ENCODE measurements at regions not wholly inside any gene's neighbourhood (a gene's known extent, or its start where the extent isn't known, plus 50 kb on each side); places are given as distances from the start of the nearest gene placed in this dataset.
A peak's percentile ranks its signal among the peaks of the same experiment; 100 is the strongest.

- no peaks in the 10 kb centered on the region for H3K9me3 ChIP-seq
- no peaks in the 10 kb centered on the region for H3K36me3 ChIP-seq
- DNase-seq, result no peak
- no peaks in the 10 kb centered on the region for H3K27me3 ChIP-seq
- no peak overlapping the region for H3K4me3 ChIP-seq
Observed at GRCh38 chr18:77857678-77858655, 608.3 kb downstream of the GALR1 start.

GRCh38 chr18:77859634-77860033 is 610.0 kb downstream of the GALR1 start:
- no peaks in the 10 kb centered on the region for H3K9me3 ChIP-seq
- H3K36me3 ChIP-seq, result no peaks in the 10 kb centered on the region
- no peaks in the 10 kb centered on the region for H3K27me3 ChIP-seq
- no peak overlapping the region for H3K4me3 ChIP-seq
- DNase-seq, result no peak

GRCh38 chr18:77862066-77862757 is 612.6 kb downstream of the GALR1 start:
- no peak overlapping the region for H3K4me3 ChIP-seq
- no peaks in the 10 kb centered on the region for H3K27me3 ChIP-seq
- no peaks in the 10 kb centered on the region for H3K9me3 ChIP-seq
- DNase-seq, result no peak
- no peaks in the 10 kb centered on the region for H3K36me3 ChIP-seq

- Histone ChIP-seq H3K27me3 (no peaks in the 10 kb centered on the region), H3K4me3 (no peak overlapping the region), H3K36me3 (no peaks in the 10 kb centered on the region), H3K9me3 (no peaks in the 10 kb centered on the region)
- no peak for DNase-seq
Observed at GRCh38 chr18:77865853-77866252, 616.2 kb downstream of the GALR1 start.

- no peaks in the 10 kb centered on the region for H3K9me3 ChIP-seq
- H3K27me3 ChIP-seq, result no peaks in the 10 kb centered on the region
- DNase-seq, result no peak
- no peaks in the 10 kb centered on the region for H3K36me3 ChIP-seq
- H3K4me3 ChIP-seq, result no peak overlapping the region
Observed at GRCh38 chr18:77866351-77866750, 616.7 kb downstream of the GALR1 start.

- H3K4me3 ChIP-seq, result no peak overlapping the region
- no peaks in the 10 kb centered on the region for H3K9me3 ChIP-seq
- H3K27me3 ChIP-seq, result no peaks in the 10 kb centered on the region
- no peak for DNase-seq
- no peaks in the 10 kb centered on the region for H3K36me3 ChIP-seq
Observed at GRCh38 chr18:77870199-77870598, 620.6 kb downstream of the GALR1 start.

- Histone ChIP-seq H3K36me3 (no peaks in the 10 kb centered on the region), H3K9me3 (no peaks in the 10 kb centered on the region), H3K4me3 (no peak overlapping the region), H3K27me3 (no peaks in the 10 kb centered on the region)
- DNase-seq, result no peak
Observed at GRCh38 chr18:77870894-77871293, 621.2 kb downstream of the GALR1 start.

GRCh38 chr18:77872166-77872565 is 622.5 kb downstream of the GALR1 start:
- Histone ChIP-seq H3K27me3 (no peaks in the 10 kb centered on the region), H3K9me3 (no peaks in the 10 kb centered on the region), H3K4me3 (no peak overlapping the region), H3K36me3 (no peaks in the 10 kb centered on the region)
- no peak for DNase-seq

GRCh38 chr18:77876319-77876865 is 626.7 kb downstream of the GALR1 start:
- H3K9me3 ChIP-seq, result no peaks in the 10 kb centered on the region
- no peaks in the 10 kb centered on the region for H3K27me3 ChIP-seq
- H3K4me3 ChIP-seq, result no peak overlapping the region
- no peaks in the 10 kb centered on the region for H3K36me3 ChIP-seq
- DNase-seq, result no peak

- Histone ChIP-seq H3K36me3 (no peaks in the 10 kb centered on the region), H3K27me3 (peaks cover 2% of the 10 kb centered on the region; the same call in 1 of the 2 replicates), H3K4me3 (no peak overlapping the region), H3K9me3 (no peaks in the 10 kb centered on the region)
- DNase-seq, result no peak
Observed at GRCh38 chr18:77879829-77880228, 630.2 kb downstream of the GALR1 start.

- Histone ChIP-seq H3K36me3 (no peaks in the 10 kb centered on the region), H3K4me3 (no peak overlapping the region), H3K27me3 (peaks cover 2% of the 10 kb centered on the region; the same call in 1 of the 2 replicates), H3K9me3 (no peaks in the 10 kb centered on the region)
- DNase-seq, result no peak
Observed at GRCh38 chr18:77884454-77884853, 634.8 kb downstream of the GALR1 start.

- DNase-seq, result no peak
- Histone ChIP-seq H3K4me3 (no peak overlapping the region), H3K27me3 (peaks cover under 1% of the 10 kb centered on the region; the same call in 1 of the 2 replicates), H3K36me3 (no peaks in the 10 kb centered on the region), H3K9me3 (no peaks in the 10 kb centered on the region)
Observed at GRCh38 chr18:77894060-77894459, 644.4 kb downstream of the GALR1 start.

- no peaks in the 10 kb centered on the region for H3K9me3 ChIP-seq
- no peak for DNase-seq
- H3K4me3 ChIP-seq, result no peak overlapping the region
Observed at GRCh38 chr18:77895250-77895649, 645.6 kb downstream of the GALR1 start.

GRCh38 chr18:77896586-77897252 is 647.1 kb downstream of the GALR1 start:
- no peaks in the 10 kb centered on the region for H3K36me3 ChIP-seq
- H3K27me3 ChIP-seq, result peaks cover 2% of the 10 kb centered on the region; the same call in 1 of the 2 replicates
- DNase-seq, result no peak
- no peak overlapping the region for H3K4me3 ChIP-seq
- no peaks in the 10 kb centered on the region for H3K9me3 ChIP-seq

More at GRCh38 chr18:77895250-77895649, 645.6 kb downstream of the GALR1 start:
- peaks cover 2% of the 10 kb centered on the region; the same call in 1 of the 2 replicates for H3K27me3 ChIP-seq
- no peaks in the 10 kb centered on the region for H3K36me3 ChIP-seq

GRCh38 chr18:77897606-77898005 is 648.0 kb downstream of the GALR1 start:
- Histone ChIP-seq H3K4me3 (no peak overlapping the region), H3K27me3 (peaks cover 2% of the 10 kb centered on the region; the same call in 1 of the 2 replicates), H3K36me3 (no peaks in the 10 kb centered on the region), H3K9me3 (no peaks in the 10 kb centered on the region)
- DNase-seq, result no peak

- Histone ChIP-seq H3K4me3 (peak overlapping the region; percentile 17; the same call in 1 of the 2 replicates), H3K36me3 (no peaks in the 10 kb centered on the region), H3K27me3 (peaks cover 2% of the 10 kb centered on the region; the same call in 1 of the 2 replicates), H3K9me3 (no peaks in the 10 kb centered on the region)
- peak; percentile 46 for DNase-seq
Observed at GRCh38 chr18:77899972-77900754, 650.5 kb downstream of the GALR1 start.
